ENCODE measurements at regions not wholly inside any gene's neighbourhood (a gene's known extent, or its start where the extent isn't known, plus 50 kb on each side); places are given as distances from the start of the nearest gene placed in this dataset.

DNA sequence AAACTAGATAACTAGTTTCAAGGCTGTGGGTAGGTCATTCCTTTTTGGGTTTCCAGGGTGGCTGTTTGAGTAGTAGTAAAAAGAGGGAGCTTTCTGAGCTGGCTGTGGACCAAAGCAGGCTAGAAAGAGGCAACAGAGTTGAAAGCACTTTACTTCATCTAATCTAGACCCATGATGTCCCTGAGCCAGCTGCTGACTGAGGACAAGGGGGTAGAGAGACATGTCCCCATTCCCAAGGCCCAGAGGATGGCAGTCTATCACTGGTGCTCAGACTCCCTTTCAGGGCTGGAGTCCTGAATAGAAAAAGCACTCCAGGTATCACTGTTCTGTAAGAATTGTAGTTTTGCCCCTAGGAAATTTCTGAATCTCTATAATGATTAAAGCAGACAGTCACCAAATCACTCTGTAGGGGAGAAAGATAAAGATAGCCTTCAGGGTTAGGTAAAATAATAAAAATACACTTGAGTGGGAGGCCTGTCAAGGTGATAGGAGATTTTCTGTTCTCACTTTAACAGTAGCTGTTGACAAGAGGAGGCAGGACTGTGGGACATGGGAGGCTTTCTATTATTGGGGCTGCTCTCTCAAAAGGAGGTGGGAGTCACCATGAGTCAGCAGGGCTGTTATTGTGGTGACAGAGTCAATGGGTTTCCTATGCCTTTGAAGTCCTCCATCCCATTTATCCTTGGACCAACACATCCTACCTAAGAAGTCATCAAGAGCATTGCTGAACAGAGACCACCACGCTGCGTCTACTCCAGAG is 190.2 kb upstream of the MPHOSPH6 start:
- Histone ChIP-seq H3K36me3 (ENCODE audit: insufficient read depth, low read length) (no peaks in the 10 kb centered on the region), H3K4me1 (ENCODE audit: insufficient read depth, low read length) (no peaks in the 10 kb centered on the region), H3K9me3 (ENCODE audit: low read length) (no peaks in the 10 kb centered on the region), H3K4me3 (ENCODE audit: low read length) (no peak overlapping the region), H3K27me3 (ENCODE audit: insufficient read depth, low read length, poor library complexity, severe bottlenecking) (no peaks in the 10 kb centered on the region), H3K27ac (ENCODE audit: low read depth, low read length) (no peak overlapping the region)
- CTCF ChIA-PET, result no interaction called here
- Mint-ChIP-seq H3K27ac (no peak overlapping the region), H3K4me3 (no peak overlapping the region), H3K36me3 (no peaks in the 10 kb centered on the region), H3K9me3 (peaks cover 0 to 2% (median 0%) of the 10 kb centered on the region in 5 donors), H3K27me3 (peaks cover 5 to 8% of the 10 kb centered on the region in 2 donors), H3K4me1 (no peaks in the 10 kb centered on the region)
- POLR2A ChIA-PET, result no interaction called here
- no peak for DNase-seq

DNA sequence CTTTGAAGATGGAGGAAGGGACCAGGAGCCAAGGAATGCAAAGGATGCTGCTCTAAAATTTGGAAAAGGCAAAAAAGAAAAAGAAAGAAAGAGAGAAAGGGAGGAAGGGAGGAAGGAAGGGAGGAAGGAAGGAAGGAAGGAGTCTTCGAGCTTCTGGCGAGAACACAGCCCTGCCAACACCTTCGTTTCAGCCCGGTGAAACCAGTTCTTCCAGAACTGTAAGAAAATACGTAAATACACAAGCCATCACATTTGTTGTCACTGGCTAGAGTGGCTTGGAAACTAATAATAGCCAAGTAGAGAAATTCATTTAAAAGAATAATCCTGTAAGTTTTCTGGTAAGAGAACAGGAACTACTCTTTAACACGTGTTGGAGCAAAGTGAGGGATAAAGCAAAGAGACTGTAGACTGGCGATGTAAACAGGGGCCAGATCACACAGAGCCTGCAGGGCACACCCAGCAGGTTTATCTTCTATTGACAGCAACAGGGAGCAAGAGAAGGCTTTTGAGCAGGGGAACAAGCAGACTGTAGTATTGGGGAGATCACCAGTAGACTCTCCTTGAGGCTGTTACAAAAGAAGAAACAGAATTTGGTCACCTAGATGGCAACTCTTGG is 188.7 kb upstream of the MPHOSPH6 start:
- H3K36me3 Mint-ChIP-seq, result no peaks in the 10 kb centered on the region
- H3K27me3 ChIP-seq (ENCODE audit: insufficient read depth, low read length, poor library complexity, severe bottlenecking), result no peaks in the 10 kb centered on the region
- peaks cover 5 to 8% of the 10 kb centered on the region in 2 donors for H3K27me3 Mint-ChIP-seq
- H3K9me3 ChIP-seq (ENCODE audit: low read length), result no peaks in the 10 kb centered on the region
- H3K36me3 ChIP-seq (ENCODE audit: insufficient read depth, low read length), result no peaks in the 10 kb centered on the region
- no peaks in the 10 kb centered on the region for H3K4me1 ChIP-seq (ENCODE audit: insufficient read depth, low read length)
- no peak overlapping the region for H3K4me3 ChIP-seq (ENCODE audit: low read length)
- no peak for DNase-seq
- CTCF ChIA-PET, result no interaction called here
- no peaks in the 10 kb centered on the region for H3K4me1 Mint-ChIP-seq
- POLR2A ChIA-PET, result no interaction called here
- no peak overlapping the region for H3K27ac Mint-ChIP-seq
- peaks cover 0 to 2% (median 0%) of the 10 kb centered on the region in 5 donors for H3K9me3 Mint-ChIP-seq
- no peak overlapping the region for H3K4me3 Mint-ChIP-seq
- H3K27ac ChIP-seq (ENCODE audit: low read depth, low read length), result no peak overlapping the region

DNA sequence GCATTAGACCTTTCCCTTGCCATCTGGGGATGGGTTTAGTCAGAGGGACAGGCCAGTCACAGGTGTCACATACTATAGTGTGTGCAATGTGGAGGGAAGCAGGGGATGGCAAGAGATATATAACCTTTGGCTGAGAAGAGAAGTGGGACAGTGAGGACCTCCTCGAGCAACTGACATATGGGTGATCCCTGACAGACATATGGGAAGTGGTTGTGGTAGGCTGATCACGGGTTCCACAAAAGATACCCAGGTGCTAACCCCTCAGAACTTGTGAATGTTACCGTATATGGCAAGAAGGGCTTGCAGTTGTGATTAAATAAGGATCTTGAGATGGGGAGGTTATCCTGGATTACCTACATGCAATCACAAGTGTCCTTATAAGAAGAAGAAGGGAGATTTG is 188.1 kb upstream of the MPHOSPH6 start:
- Mint-ChIP-seq H3K4me1 (no peaks in the 10 kb centered on the region), H3K27me3 (peaks cover 5 to 8% of the 10 kb centered on the region in 2 donors), H3K27ac (no peak overlapping the region), H3K9me3 (peaks cover 0 to 2% (median 0%) of the 10 kb centered on the region in 5 donors), H3K4me3 (no peak overlapping the region), H3K36me3 (no peaks in the 10 kb centered on the region)
- CTCF ChIA-PET, result no interaction called here
- no peaks in the 10 kb centered on the region for H3K27me3 ChIP-seq (ENCODE audit: insufficient read depth, low read length, poor library complexity, severe bottlenecking)
- H3K9me3 ChIP-seq (ENCODE audit: low read length), result no peaks in the 10 kb centered on the region
- no peak overlapping the region for H3K27ac ChIP-seq (ENCODE audit: low read depth, low read length)
- H3K4me1 ChIP-seq (ENCODE audit: insufficient read depth, low read length), result no peaks in the 10 kb centered on the region
- POLR2A ChIA-PET, result no interaction called here
- H3K36me3 ChIP-seq (ENCODE audit: insufficient read depth, low read length), result no peaks in the 10 kb centered on the region
- no peak overlapping the region for H3K4me3 ChIP-seq (ENCODE audit: low read length)
- no peak for DNase-seq

DNA sequence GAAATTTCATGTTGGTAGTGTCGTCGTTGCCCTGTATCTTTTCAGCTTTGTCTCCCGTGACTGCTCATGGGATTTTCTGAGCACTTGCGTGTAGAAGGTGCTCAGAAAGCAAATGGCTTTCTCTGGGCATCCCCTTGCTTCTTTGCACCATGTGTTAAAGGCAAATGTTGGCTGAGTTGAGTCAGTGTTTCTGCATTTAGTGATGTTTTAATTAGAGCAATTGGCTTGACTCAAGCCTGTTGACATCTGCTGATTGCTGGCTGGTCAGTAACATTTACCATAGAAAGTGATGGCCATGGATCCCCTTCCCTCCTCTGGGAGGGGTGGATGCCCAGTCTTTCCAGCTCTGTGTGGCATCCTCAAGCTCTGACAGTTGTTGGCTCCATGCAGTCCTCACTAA is 187.2 kb upstream of the MPHOSPH6 start:
- CTCF ChIA-PET, result no interaction called here
- Histone ChIP-seq H3K9me3 (ENCODE audit: low read length) (no peaks in the 10 kb centered on the region), H3K36me3 (ENCODE audit: insufficient read depth, low read length) (no peaks in the 10 kb centered on the region), H3K4me1 (ENCODE audit: insufficient read depth, low read length) (no peaks in the 10 kb centered on the region), H3K27me3 (ENCODE audit: insufficient read depth, low read length, poor library complexity, severe bottlenecking) (no peaks in the 10 kb centered on the region), H3K4me3 (ENCODE audit: low read length) (no peak overlapping the region), H3K27ac (ENCODE audit: low read depth, low read length) (no peak overlapping the region)
- Mint-ChIP-seq H3K4me1 (no peaks in the 10 kb centered on the region), H3K36me3 (no peaks in the 10 kb centered on the region), H3K4me3 (no peak overlapping the region), H3K27me3 (peaks cover 4 to 8% of the 10 kb centered on the region in 2 donors), H3K27ac (no peak overlapping the region), H3K9me3 (peaks cover 0 to 2% (median 0%) of the 10 kb centered on the region in 5 donors)
- DNase-seq, result no peak
- POLR2A ChIA-PET, result no interaction called here

DNA sequence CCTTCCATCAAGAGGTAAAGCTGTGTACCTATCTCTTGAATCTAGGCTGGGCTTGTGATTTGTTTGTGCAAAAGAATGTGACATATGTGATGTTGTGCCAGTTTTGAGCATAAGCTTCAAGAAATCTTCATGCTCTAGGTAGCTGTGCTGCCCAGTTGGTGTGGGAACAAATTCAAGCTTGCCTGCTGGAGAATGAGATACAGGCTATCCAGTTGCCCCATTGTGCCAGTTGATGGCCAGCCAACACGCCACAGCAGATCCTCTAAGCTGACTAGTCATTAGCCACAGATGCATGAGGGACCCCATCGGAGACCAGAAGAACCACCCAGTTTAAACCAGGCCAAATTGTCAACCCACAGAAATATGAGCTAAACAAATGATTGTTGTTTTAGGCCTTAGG is 180.5 kb upstream of the MPHOSPH6 start:
- peaks cover 0 to 3% of the 10 kb centered on the region in 2 donors for H3K27me3 Mint-ChIP-seq
- no peaks in the 10 kb centered on the region for H3K36me3 Mint-ChIP-seq
- H3K27ac Mint-ChIP-seq, result no peak overlapping the region
- Histone ChIP-seq H3K27ac (ENCODE audit: low read depth, low read length) (no peak overlapping the region), H3K36me3 (ENCODE audit: insufficient read depth, low read length) (no peaks in the 10 kb centered on the region), H3K9me3 (ENCODE audit: low read length) (no peaks in the 10 kb centered on the region), H3K27me3 (ENCODE audit: insufficient read depth, low read length, poor library complexity, severe bottlenecking) (no peaks in the 10 kb centered on the region), H3K4me3 (ENCODE audit: low read length) (no peak overlapping the region), H3K4me1 (ENCODE audit: insufficient read depth, low read length) (no peaks in the 10 kb centered on the region)
- DNase-seq, result no peak
- H3K4me1 Mint-ChIP-seq, result no peaks in the 10 kb centered on the region
- ChIA-PET POLR2A (no interaction called here), CTCF (no interaction called here)
- no peaks in the 10 kb centered on the region for H3K9me3 Mint-ChIP-seq
- no peak overlapping the region for H3K4me3 Mint-ChIP-seq

DNA sequence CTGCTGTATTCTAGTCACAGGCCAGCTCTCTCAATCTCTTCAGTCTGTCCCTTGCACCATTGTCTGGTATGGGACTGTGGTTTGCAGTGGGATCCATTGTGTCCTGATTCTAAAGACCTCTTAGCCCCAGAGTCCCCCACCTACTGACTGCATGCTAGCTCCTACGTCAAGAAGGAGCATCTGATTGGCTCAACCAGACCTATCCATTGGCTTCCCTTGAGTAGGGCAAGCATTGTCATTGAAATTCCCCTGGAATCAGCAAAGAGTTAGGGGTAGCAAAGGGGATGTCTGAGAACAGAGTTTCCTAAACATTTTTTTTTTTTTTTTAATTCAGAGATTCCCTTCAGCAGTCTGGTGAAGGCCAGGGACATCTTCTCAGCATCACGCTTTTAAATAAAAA is 175.3 kb upstream of the MPHOSPH6 start:
- no peak overlapping the region for H3K27ac ChIP-seq (ENCODE audit: low read depth, low read length)
- H3K9me3 ChIP-seq (ENCODE audit: low read length), result no peaks in the 10 kb centered on the region
- Mint-ChIP-seq H3K27ac (no peak overlapping the region), H3K4me3 (no peak overlapping the region), H3K27me3 (peaks cover 3 to 16% of the 10 kb centered on the region in 2 donors), H3K4me1 (no peaks in the 10 kb centered on the region), H3K9me3 (peaks cover 0 to 2% (median 1%) of the 10 kb centered on the region in 5 donors), H3K36me3 (no peaks in the 10 kb centered on the region)
- H3K27me3 ChIP-seq (ENCODE audit: insufficient read depth, low read length, poor library complexity, severe bottlenecking), result no peaks in the 10 kb centered on the region
- POLR2A ChIA-PET, result no interaction called here
- H3K4me1 ChIP-seq (ENCODE audit: insufficient read depth, low read length), result no peaks in the 10 kb centered on the region
- no peak for DNase-seq
- no peak overlapping the region for H3K4me3 ChIP-seq (ENCODE audit: low read length)
- CTCF ChIA-PET, result no interaction called here
- no peaks in the 10 kb centered on the region for H3K36me3 ChIP-seq (ENCODE audit: insufficient read depth, low read length)

DNA sequence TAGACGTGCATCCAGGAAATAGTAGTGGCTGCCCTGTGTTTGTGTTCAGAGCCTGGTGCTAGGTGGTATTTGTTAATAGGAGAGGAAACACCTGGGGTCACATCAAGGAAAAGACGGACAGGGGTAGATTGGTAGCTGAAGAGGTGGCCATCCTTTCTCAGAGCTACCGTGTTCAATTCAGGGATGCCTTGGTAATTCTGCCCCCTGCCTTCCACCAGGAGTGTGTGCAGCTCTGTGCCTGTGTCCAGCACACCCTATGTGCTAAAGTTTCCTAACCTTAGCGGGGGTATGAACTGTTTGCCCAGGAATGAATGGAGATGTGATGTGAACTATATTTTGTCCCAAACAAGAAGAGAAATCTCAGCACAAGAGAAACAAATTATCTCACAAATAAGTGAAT is 174.1 kb upstream of the MPHOSPH6 start:
- peaks cover 0 to 6% (median 2%) of the 10 kb centered on the region in 5 donors for H3K9me3 Mint-ChIP-seq
- no peak overlapping the region for H3K4me3 Mint-ChIP-seq
- H3K36me3 ChIP-seq (ENCODE audit: insufficient read depth, low read length), result no peaks in the 10 kb centered on the region
- POLR2A ChIA-PET, result no interaction called here
- H3K27me3 Mint-ChIP-seq, result peaks cover 6 to 20% of the 10 kb centered on the region in 2 donors
- no peak overlapping the region for H3K27ac ChIP-seq (ENCODE audit: low read depth, low read length)
- no peak for DNase-seq
- CTCF ChIA-PET, result no interaction called here
- H3K9me3 ChIP-seq (ENCODE audit: low read length), result no peaks in the 10 kb centered on the region
- H3K4me3 ChIP-seq (ENCODE audit: low read length), result no peak overlapping the region
- no peaks in the 10 kb centered on the region for H3K27me3 ChIP-seq (ENCODE audit: insufficient read depth, low read length, poor library complexity, severe bottlenecking)
- H3K4me1 ChIP-seq (ENCODE audit: insufficient read depth, low read length), result no peaks in the 10 kb centered on the region
- no peak overlapping the region for H3K27ac Mint-ChIP-seq
- no peaks in the 10 kb centered on the region for H3K4me1 Mint-ChIP-seq
- H3K36me3 Mint-ChIP-seq, result no peaks in the 10 kb centered on the region

DNA sequence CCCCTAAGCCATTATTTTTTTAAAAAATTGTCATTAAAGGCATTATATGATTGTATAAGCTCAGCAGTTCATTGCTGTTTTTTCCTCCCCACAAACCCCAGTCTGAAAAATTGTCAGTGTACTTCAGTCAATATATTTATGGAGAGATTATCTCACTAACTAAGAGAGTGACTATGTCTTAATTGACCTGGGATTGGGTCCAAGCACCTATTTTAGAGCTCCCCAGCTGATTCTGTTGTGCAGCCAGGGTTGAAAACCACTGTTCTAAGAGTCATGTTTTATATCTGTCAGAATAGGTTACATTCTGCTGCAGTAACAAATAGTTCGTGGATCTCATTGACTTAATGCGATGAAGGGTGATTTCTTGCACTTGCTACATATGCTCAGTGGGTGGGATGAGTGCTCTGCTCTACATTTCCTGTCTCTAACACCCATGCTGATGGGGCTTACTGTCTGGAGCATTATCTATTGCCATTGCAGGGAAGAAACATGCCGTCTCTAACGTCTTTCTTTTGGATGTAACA is 171.2 kb upstream of the MPHOSPH6 start:
- POLR2A ChIA-PET, result no interaction called here
- no peaks in the 10 kb centered on the region for H3K27me3 ChIP-seq (ENCODE audit: insufficient read depth, low read length, poor library complexity, severe bottlenecking)

More for the DNA sequence above, 171.2 kb upstream of the MPHOSPH6 start:
- no peak overlapping the region for H3K4me3 ChIP-seq (ENCODE audit: low read length)
- no peaks in the 10 kb centered on the region for H3K36me3 ChIP-seq (ENCODE audit: insufficient read depth, low read length)
- H3K4me3 Mint-ChIP-seq, result no peak overlapping the region
- H3K27ac Mint-ChIP-seq, result no peak overlapping the region
- no peaks in the 10 kb centered on the region for H3K36me3 Mint-ChIP-seq
- peaks cover 8 to 36% of the 10 kb centered on the region in 2 donors for H3K27me3 Mint-ChIP-seq
- H3K27ac ChIP-seq (ENCODE audit: low read depth, low read length), result no peak overlapping the region
- no peaks in the 10 kb centered on the region for H3K9me3 ChIP-seq (ENCODE audit: low read length)
- DNase-seq, result no peak
- no peaks in the 10 kb centered on the region for H3K4me1 ChIP-seq (ENCODE audit: insufficient read depth, low read length)
- H3K4me1 Mint-ChIP-seq, result no peaks in the 10 kb centered on the region
- peaks cover 0 to 6% (median 2%) of the 10 kb centered on the region in 5 donors for H3K9me3 Mint-ChIP-seq
- CTCF ChIA-PET, result no interaction called here
